Stimulated activated effector memory CD8-positive, alpha-beta T cell treated with anti-CD3 and anti-CD28 coated beads, Interleukin-12 subunit alpha, Interleukin-12 subunit beta, amount 100 ng/mL, for 72 hours (primary cell): ENCODE measurements at regions not wholly inside any gene's neighbourhood (a gene's known extent, or its start where the extent isn't known, plus 50 kb on each side); places are given as distances from the start of the nearest gene placed in this dataset.

Experiments
- ATAC-seq: fragments of 150-1000 bp; cut with Tn5 transposase; 2 replicates; pipeline ENCODE4 v1.10.0; 2021
- DNase-seq, 2 donors: peaks; one replicate each; pipeline ENCODE4 v3.0.0; 2021 to 2022; ENCODE audit warnings: low spot score in 2 of 2
- H3K27ac Mint-ChIP-seq: one replicate; pipeline ENCODE4 v1.8.0; 2022; ENCODE audit warnings: mild to moderate bottlenecking, mixed read lengths
- H3K36me3 Mint-ChIP-seq: one replicate; pipeline ENCODE4 v1.8.0; 2022; ENCODE audit warnings: mild to moderate bottlenecking, mixed read lengths
- H3K4me1 Mint-ChIP-seq: one replicate; pipeline ENCODE4 v1.8.0; 2022; ENCODE audit warnings: mixed read lengths
- H3K4me3 Mint-ChIP-seq: one replicate; pipeline ENCODE4 v1.8.0; 2022; ENCODE audit warnings: mild to moderate bottlenecking, mixed read lengths
- H3K9me3 Mint-ChIP-seq: one replicate; pipeline ENCODE4 v1.8.0; 2022; ENCODE audit warnings: mixed read lengths

- H3K9me3 Mint-ChIP-seq, result no peaks in the 10 kb centered on the region
- H3K27ac Mint-ChIP-seq, result no peak overlapping the region
- no peak for ATAC-seq
- H3K36me3 Mint-ChIP-seq, result peaks cover 8% of the 10 kb centered on the region
- DNase-seq, result no peak
- H3K4me3 Mint-ChIP-seq, result no peak overlapping the region
- peaks cover 41% of the 10 kb centered on the region for H3K4me1 Mint-ChIP-seq
Observed at GRCh38 chr10:62723375-62723774, 81.1 kb upstream of the ADO start.

GRCh38 chr10:62724465-62724864 lies 80.1 kb upstream of the ADO start:
- Mint-ChIP-seq H3K9me3 (no peaks in the 10 kb centered on the region), H3K4me1 (peaks cover 52% of the 10 kb centered on the region), H3K36me3 (peaks cover 8% of the 10 kb centered on the region), H3K27ac (no peak overlapping the region), H3K4me3 (no peak overlapping the region)
- no peak for ATAC-seq
- no peak for DNase-seq

GRCh38 chr10:62726142-62726541 lies 78.4 kb upstream of the ADO start:
- Mint-ChIP-seq H3K4me3 (peak overlapping the region; percentile 19), H3K36me3 (peaks cover 8% of the 10 kb centered on the region), H3K4me1 (peaks cover 52% of the 10 kb centered on the region), H3K9me3 (no peaks in the 10 kb centered on the region), H3K27ac (peak overlapping the region; percentile 30)
- peak; percentile 36 to 81 for DNase-seq
- peak; percentile 98 for ATAC-seq

GRCh38 chr10:62726638-62727037 lies 77.9 kb upstream of the ADO start:
- peak; percentile 40 for ATAC-seq
- H3K4me1 Mint-ChIP-seq, result peaks cover 52% of the 10 kb centered on the region

GRCh38 chr10:62727934-62728333 lies 76.6 kb upstream of the ADO start:
- Mint-ChIP-seq H3K4me3 (peak overlapping the region; percentile 27), H3K27ac (peak overlapping the region; percentile 76), H3K36me3 (peaks cover 8% of the 10 kb centered on the region), H3K9me3 (no peaks in the 10 kb centered on the region), H3K4me1 (peaks cover 52% of the 10 kb centered on the region)
- ATAC-seq, result peak; percentile 47
- no peak for DNase-seq

More at GRCh38 chr10:62726638-62727037, 77.9 kb upstream of the ADO start:
- Mint-ChIP-seq H3K27ac (peak overlapping the region; percentile 30), H3K9me3 (no peaks in the 10 kb centered on the region), H3K4me3 (peak overlapping the region; percentile 19), H3K36me3 (peaks cover 8% of the 10 kb centered on the region)
- no peak for DNase-seq

- peak overlapping the region; percentile 76 for H3K27ac Mint-ChIP-seq
- no peak for ATAC-seq
- H3K4me3 Mint-ChIP-seq, result peak overlapping the region; percentile 27
- peaks cover 8% of the 10 kb centered on the region for H3K36me3 Mint-ChIP-seq
- DNase-seq, result no peak
- H3K4me1 Mint-ChIP-seq, result peaks cover 52% of the 10 kb centered on the region
- H3K9me3 Mint-ChIP-seq, result no peaks in the 10 kb centered on the region
Observed at GRCh38 chr10:62728479-62728878, 76.0 kb upstream of the ADO start.

GRCh38 chr10:62732841-62733653 lies 71.5 kb upstream of the ADO start:
- DNase-seq, result peak; percentile 29 to 76
- Mint-ChIP-seq H3K27ac (no peak overlapping the region), H3K4me3 (no peak overlapping the region), H3K36me3 (no peaks in the 10 kb centered on the region), H3K4me1 (peaks cover 14% of the 10 kb centered on the region), H3K9me3 (no peaks in the 10 kb centered on the region)
- peak; percentile 96 for ATAC-seq

GRCh38 chr10:62733654-62734293 lies 70.7 kb upstream of the ADO start:
- H3K4me1 Mint-ChIP-seq, result peaks cover 7% of the 10 kb centered on the region

GRCh38 chr10:62734781-62735463 lies 69.6 kb upstream of the ADO start:
- Mint-ChIP-seq H3K4me3 (no peak overlapping the region), H3K9me3 (no peaks in the 10 kb centered on the region), H3K36me3 (no peaks in the 10 kb centered on the region), H3K27ac (no peak overlapping the region), H3K4me1 (no peaks in the 10 kb centered on the region)
- no peak for DNase-seq
- no peak for ATAC-seq

More at GRCh38 chr10:62733654-62734293, 70.7 kb upstream of the ADO start:
- H3K36me3 Mint-ChIP-seq, result no peaks in the 10 kb centered on the region
- H3K4me3 Mint-ChIP-seq, result no peak overlapping the region
- DNase-seq (peak in 1 of 2 donors; percentile 57), ATAC-seq (peak; percentile 30)
- no peaks in the 10 kb centered on the region for H3K9me3 Mint-ChIP-seq
- H3K27ac Mint-ChIP-seq, result no peak overlapping the region

GRCh38 chr10:62735464-62736167 lies 68.9 kb upstream of the ADO start:
- Mint-ChIP-seq H3K27ac (no peak overlapping the region), H3K4me3 (no peak overlapping the region), H3K36me3 (no peaks in the 10 kb centered on the region), H3K4me1 (no peaks in the 10 kb centered on the region), H3K9me3 (no peaks in the 10 kb centered on the region)
- peak; percentile 22 for ATAC-seq
- no peak for DNase-seq

GRCh38 chr10:62736168-62736546 lies 68.4 kb upstream of the ADO start:
- no peak overlapping the region for H3K4me3 Mint-ChIP-seq
- H3K9me3 Mint-ChIP-seq, result no peaks in the 10 kb centered on the region
- H3K4me1 Mint-ChIP-seq, result no peaks in the 10 kb centered on the region
- no peaks in the 10 kb centered on the region for H3K36me3 Mint-ChIP-seq
- no peak overlapping the region for H3K27ac Mint-ChIP-seq
- DNase-seq, result no peak
- ATAC-seq, result no peak

GRCh38 chr10:62738916-62739315 lies 65.6 kb upstream of the ADO start:
- DNase-seq, result no peak
- no peak overlapping the region for H3K4me3 Mint-ChIP-seq
- no peak for ATAC-seq
- H3K9me3 Mint-ChIP-seq, result no peaks in the 10 kb centered on the region
- H3K36me3 Mint-ChIP-seq, result no peaks in the 10 kb centered on the region
- no peak overlapping the region for H3K27ac Mint-ChIP-seq
- peaks cover 6% of the 10 kb centered on the region for H3K4me1 Mint-ChIP-seq

GRCh38 chr10:62740885-62741745 lies 63.4 kb upstream of the ADO start:
- no peaks in the 10 kb centered on the region for H3K36me3 Mint-ChIP-seq
- no peaks in the 10 kb centered on the region for H3K9me3 Mint-ChIP-seq
- no peak for ATAC-seq
- DNase-seq, result no peak
- no peak overlapping the region for H3K4me3 Mint-ChIP-seq
- H3K4me1 Mint-ChIP-seq, result peaks cover 6% of the 10 kb centered on the region
- no peak overlapping the region for H3K27ac Mint-ChIP-seq

GRCh38 chr10:62741996-62742395 lies 62.5 kb upstream of the ADO start:
- DNase-seq (no peak), ATAC-seq (no peak)
- H3K4me1 Mint-ChIP-seq, result peaks cover 6% of the 10 kb centered on the region
- H3K4me3 Mint-ChIP-seq, result no peak overlapping the region
- H3K36me3 Mint-ChIP-seq, result no peaks in the 10 kb centered on the region
- H3K9me3 Mint-ChIP-seq, result no peaks in the 10 kb centered on the region
- H3K27ac Mint-ChIP-seq, result no peak overlapping the region
